Ishikawa (cell line): ENCODE measurements at regions not wholly inside any gene's neighbourhood (a gene's known extent, or its start where the extent isn't known, plus 50 kb on each side); places are given as distances from the start of the nearest gene placed in this dataset.

Source experiments
- CEBPB ChIP-seq: IDR thresholded peaks from 2 replicates; pipeline ENCODE4 v1.6.1; 2012
- CREB1 ChIP-seq: IDR thresholded peaks from 2 replicates; pipeline ENCODE4 v1.6.1; 2012; ENCODE audit warnings: low read depth
- EGR1 ChIP-seq: IDR thresholded peaks from 2 replicates; pipeline ENCODE4 v1.6.1; 2012
- EP300 ChIP-seq: IDR thresholded peaks from 2 replicates; pipeline ENCODE4 v1.6.1; 2012; ENCODE audit warnings: borderline replicate concordance
- FOXM1 ChIP-seq: IDR thresholded peaks from 2 replicates; pipeline ENCODE4 v1.6.1; 2012; ENCODE audit warnings: low read depth, borderline replicate concordance
- MAX ChIP-seq: IDR thresholded peaks from 2 replicates; pipeline ENCODE4 v1.6.1; 2012
- NFIC ChIP-seq: IDR thresholded peaks from 2 replicates; pipeline ENCODE4 v1.6.1; 2012
- RAD21 ChIP-seq: IDR thresholded peaks from 2 replicates; pipeline ENCODE4 v1.6.1; 2012; ENCODE audit warnings: low read depth
- REST ChIP-seq: IDR thresholded peaks from 2 replicates; pipeline ENCODE4 v1.6.1; 2012; ENCODE audit warnings: low read depth, mild to moderate bottlenecking
- TAF1 ChIP-seq: IDR thresholded peaks from 2 replicates; pipeline ENCODE4 v1.6.1; 2012; ENCODE audit warnings: low read depth, mild to moderate bottlenecking
- TCF12 ChIP-seq: IDR thresholded peaks from 2 replicates; pipeline ENCODE4 v1.6.1; 2012; ENCODE audit warnings: low read depth
- TEAD4 ChIP-seq: IDR thresholded peaks from 2 replicates; pipeline ENCODE4 v1.6.1; 2012
- USF1 ChIP-seq: IDR thresholded peaks from 2 replicates; pipeline ENCODE4 v1.6.1; 2012
- YY1 ChIP-seq: IDR thresholded peaks from 2 replicates; pipeline ENCODE4 v1.6.1; 2012; ENCODE audit warnings: low read depth
- ZBTB7A ChIP-seq: IDR thresholded peaks from 2 replicates; pipeline ENCODE4 v1.6.1; 2012; ENCODE audit warnings: low read depth

GRCh38 chr5:128765448-128766061 lies 199.7 kb upstream of the SLC27A6 start:
- TF ChIP-seq TEAD4 (no peak), CEBPB (no peak), MAX (no peak), NFIC (no peak), YY1 (no peak), FOXM1 (no peak), EP300 (no peak), REST (no peak), ZBTB7A (no peak)

GRCh38 chr5:128766406-128766805 lies 198.9 kb upstream of the SLC27A6 start:
- no peak for TF ChIP-seq RAD21
- no peak for TF ChIP-seq YY1
- TF ChIP-seq MAX: no peak
- no peak for TF ChIP-seq TCF12
- no peak for TF ChIP-seq EGR1
- no peak for TF ChIP-seq CREB1
- no peak for TF ChIP-seq NFIC
- TF ChIP-seq CEBPB: no peak
- no peak for TF ChIP-seq EP300
- no peak for TF ChIP-seq REST
- TF ChIP-seq TAF1: no peak
- TF ChIP-seq TEAD4: no peak
- TF ChIP-seq FOXM1: no peak
- no peak for TF ChIP-seq USF1
- TF ChIP-seq ZBTB7A: no peak

GRCh38 chr5:128770907-128771306 lies 194.4 kb upstream of the SLC27A6 start:
- TF ChIP-seq YY1 (no peak), RAD21 (no peak), ZBTB7A (no peak), TCF12 (no peak), FOXM1 (no peak)

GRCh38 chr5:128772356-128772755 lies 192.9 kb upstream of the SLC27A6 start:
- TF ChIP-seq USF1: no peak
- no peak for TF ChIP-seq EP300
- TF ChIP-seq MAX: no peak
- TF ChIP-seq NFIC: no peak

- TF ChIP-seq YY1 (no peak), TEAD4 (no peak), EGR1 (no peak), USF1 (no peak), ZBTB7A (no peak), TAF1 (no peak), CEBPB (no peak), REST (no peak), FOXM1 (no peak), NFIC (no peak), MAX (no peak), RAD21 (no peak), CREB1 (no peak)
Observed at GRCh38 chr5:128773378-128773777, 191.9 kb upstream of the SLC27A6 start.
